CD4-positive, alpha-beta T cell treated with Interleukin-15 for 4 hours (primary cell): ENCODE measurements at regions not wholly inside any gene's neighbourhood (a gene's known extent, or its start where the extent isn't known, plus 50 kb on each side); places are given as distances from the start of the nearest gene placed in this dataset.

ENCODE experiments used
- DNase-seq: peaks from one replicate; pipeline ENCODE4 v3.0.0-alpha.2; 2020; ENCODE audit warnings: low spot score

DNA sequence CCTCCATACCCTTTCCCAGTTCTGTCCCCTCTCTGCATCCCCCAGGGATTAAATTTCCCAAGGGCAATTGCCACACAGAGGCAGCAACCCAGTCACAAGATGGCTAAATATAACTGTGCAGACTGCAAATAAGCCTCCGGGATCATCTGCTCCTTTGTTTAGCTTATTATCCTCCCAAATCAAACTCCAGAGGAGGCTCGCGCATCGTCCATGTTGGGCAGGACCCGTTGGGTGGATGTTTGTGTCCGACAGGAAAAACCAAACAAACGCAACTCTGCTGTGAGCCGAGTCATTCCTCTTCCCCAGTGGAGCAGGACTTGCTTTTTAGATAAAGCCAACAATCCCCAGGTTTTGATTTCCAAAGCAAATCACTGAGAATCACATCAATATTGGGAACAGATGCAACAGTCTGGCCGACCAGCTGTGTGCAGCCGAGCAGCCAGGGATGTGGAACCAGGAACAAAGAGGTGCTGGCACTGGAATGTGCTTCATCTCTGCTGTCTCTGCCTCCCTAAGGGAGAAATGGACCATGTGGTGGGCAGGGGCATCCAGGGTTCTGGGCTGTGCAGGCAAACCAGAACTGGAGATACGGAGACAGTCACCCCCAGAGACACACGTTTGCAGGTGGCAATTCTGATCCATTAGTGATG, 89.8 kb downstream of the PTTG1 start:
- no peak for DNase-seq
